Middle frontal gyrus (tissue), 1 donor: ENCODE measurements at regions not wholly inside any gene's neighbourhood (a gene's known extent, or its start where the extent isn't known, plus 50 kb on each side); places are given as distances from the start of the nearest gene placed in this dataset.

Experiments used
- DNase-seq: peaks from one replicate; pipeline ENCODE4 v3.0.0-alpha.2; 2015; ENCODE audit warnings: low spot score; ENCODE audit errors: extremely low spot score

DNA sequence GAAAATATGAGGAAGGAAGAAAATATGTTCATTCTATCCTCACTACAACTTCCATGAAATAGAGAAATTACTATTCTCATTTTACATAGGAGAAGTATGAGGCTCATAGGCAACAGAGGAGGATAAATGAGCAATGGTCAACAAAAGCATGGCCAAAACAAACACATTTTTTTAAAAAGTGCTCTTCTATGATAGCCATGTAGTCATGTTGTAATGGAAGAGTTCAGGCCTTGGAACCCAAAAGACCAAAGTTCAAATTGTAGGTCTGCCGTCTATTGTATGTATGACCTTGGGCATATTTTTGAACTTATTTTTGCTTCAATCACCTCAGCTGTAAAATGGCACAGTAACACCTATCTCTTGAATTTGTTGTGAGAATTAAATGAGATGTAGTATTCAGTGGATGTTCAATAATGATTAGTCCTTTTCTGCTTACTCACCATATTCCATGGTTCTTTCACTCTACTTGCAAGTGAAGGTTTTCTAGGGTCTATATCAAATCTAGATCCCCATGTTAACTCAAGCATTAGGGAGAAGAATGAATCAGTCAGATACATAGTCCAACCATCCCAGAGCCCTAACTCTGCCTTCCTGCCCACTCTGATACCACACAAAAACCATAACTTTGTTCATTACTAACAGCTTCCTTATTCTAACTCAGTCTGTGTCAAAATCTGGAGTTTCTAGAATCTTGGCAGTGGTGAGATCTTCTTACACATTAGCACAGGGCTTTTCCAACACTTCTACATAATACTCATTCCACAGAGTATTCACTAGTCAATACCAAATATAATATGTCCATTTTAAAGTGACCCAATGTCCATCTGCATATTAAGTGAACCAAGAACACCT is 353.2 kb downstream of the PLPP3 start:
- DNase-seq, result no peak

DNA sequence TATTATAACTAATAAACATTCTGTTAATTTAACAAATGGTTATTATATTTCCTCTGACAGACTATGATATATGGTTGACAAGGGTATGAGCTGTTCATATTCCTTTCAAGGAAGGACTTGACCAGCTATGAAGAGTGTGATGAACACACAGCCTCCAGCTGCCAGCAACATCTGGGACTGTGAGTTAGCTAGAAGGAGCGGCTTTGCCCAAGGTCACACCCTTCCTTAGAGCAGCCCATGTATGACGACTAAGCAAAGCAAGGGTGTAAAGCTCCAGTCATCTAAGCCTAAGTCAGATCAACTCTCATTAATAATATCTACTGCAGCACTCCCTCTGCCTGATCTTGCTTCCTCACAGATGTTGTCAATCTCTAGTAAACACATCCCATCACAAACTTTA is 355.4 kb downstream of the PLPP3 start:
- DNase-seq, result no peak

DNA sequence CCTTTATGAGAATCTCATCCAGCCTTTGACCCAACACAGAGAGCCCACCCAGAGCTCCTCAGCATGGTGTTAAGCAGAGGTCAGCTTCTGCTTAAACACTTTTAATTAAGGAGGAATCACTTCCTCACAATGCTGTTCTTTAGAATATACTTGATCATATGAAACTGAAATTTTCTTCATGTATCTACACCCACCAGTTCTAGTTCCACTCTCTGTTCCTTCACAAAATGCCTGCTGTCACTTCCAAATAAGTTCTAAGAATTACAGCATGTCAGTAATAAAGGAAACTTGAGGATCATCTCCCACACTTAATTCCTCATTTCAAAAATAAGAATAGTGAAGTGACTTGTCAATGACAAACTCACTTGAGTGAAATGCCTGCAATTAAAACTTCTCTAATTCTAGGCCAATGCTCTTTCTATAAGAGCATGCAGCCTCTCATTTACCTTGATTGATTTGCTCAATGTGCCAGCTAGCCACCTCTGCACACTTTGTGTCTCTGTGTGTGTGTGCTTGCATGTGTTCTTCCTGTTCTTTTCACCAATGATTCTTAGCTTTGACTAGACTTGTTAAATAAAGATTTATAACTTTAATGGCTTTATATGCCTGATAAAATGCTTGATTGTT is 356.3 kb downstream of the PLPP3 start:
- no peak for DNase-seq

DNA sequence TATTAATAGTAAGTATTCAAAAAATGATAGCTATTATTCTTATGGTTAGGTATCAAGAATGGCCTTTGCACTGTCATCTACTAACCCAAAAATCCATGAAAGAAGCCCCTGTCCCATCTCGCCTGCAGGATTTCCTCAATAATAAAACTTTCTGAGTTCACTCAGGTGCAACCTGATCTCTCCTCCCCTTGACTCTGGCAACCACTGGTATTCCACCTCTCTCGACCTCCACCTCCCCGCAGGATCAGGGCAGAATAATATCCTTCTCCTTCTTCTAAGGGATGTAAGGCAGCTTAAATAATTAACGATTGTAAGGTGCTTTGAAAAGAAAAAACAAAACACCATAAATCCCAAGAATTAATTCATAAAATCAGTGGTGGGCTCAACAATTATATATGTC is 359.3 kb downstream of the PLPP3 start:
- no peak for DNase-seq

DNA sequence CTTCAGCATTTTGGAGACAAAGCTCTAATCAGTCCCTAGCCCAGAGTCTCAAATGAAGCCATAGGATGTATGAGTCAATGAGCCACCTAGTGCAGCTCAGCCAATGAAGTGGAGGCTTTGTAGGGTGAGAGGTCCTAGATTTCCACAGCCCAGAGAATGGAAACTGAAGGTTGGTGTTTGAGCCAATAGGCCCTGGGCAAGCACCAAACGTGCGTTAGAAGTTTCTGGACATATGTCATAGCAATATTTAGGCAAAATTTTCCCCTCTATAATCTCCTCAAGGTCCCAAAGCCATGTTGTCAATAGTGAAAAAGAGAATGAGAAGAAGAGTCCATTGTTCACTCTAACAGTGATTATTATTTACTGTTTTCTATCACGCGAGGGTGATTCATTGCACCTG is 361.3 kb downstream of the PLPP3 start:
- DNase-seq, result no peak

DNA sequence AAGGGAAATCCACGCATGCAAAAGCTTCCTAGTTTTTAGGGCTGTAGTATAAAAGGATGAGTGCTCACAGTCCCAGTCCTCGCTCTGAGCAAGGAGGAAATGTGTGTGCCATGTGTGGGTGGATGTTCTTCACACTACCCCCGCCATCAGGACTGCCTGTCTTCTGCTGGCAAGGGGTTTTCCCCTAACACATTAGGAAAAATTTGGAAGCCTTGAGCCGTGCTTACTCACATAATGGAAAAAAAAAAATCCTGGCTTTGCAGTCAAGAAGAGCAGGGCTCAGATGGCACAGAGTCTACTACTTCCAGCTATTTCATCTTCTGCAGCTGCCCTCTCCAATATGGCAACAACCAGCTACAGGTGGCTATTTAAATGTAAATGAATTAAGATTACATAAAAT is 363.1 kb downstream of the PLPP3 start:
- peak; percentile 42 for DNase-seq

DNA sequence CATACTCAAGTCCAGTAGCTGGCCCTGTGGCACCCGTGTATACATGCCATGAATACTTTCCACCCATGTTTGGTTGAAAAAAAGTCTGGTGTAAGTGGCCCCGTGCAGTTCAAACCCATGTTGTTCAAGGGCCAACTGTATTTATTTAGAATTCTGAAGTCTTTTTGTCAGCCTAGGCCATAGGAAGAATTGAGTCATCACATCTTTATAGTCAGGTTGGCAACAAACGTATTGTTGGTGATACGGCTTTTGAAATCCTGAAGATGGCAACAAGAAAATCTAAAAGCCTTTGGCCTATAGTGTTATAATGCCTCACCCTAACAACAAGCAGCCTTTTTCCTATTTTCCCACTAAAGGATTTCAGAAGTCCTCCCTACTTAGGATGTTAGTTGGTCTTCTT is 363.6 kb downstream of the PLPP3 start:
- DNase-seq, result no peak

DNA sequence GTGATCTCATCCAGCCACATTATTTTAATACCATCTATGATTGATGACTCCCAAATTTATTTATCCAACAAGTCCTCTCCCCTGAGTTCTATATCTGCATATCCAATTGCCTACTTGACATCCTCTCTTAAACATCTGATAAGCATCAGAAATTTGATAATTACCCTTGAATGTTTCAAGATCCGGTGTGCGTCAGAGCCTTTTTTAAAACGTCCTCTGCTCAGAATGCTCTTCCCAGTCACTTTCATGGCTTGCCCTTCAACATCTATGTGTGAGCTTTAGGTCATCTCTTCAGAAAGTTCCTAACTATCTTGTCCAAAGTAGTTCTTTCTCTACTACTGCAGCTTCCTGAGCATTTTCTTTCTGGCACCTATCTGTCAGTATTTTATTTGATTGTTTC is 364.3 kb downstream of the PLPP3 start:
- no peak for DNase-seq

DNA sequence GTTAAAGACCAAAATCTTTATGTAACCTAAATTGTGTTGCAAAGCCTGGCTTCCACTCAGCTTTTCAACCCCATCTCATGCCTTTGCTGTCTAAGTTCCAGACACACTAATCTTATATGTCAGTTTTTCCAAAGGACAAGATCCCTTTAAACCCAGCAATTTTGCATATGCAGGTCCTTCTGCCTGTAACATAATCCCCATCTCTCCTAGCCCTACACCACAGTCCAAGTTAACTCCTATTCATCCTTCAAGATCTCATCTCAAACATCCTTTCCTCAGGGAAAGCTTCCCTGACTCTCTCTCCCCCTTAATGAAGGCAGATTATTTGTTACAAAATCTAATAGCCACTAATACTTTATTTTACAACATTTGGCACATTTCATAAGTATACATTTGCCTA is 366.3 kb downstream of the PLPP3 start:
- no peak for DNase-seq

DNA sequence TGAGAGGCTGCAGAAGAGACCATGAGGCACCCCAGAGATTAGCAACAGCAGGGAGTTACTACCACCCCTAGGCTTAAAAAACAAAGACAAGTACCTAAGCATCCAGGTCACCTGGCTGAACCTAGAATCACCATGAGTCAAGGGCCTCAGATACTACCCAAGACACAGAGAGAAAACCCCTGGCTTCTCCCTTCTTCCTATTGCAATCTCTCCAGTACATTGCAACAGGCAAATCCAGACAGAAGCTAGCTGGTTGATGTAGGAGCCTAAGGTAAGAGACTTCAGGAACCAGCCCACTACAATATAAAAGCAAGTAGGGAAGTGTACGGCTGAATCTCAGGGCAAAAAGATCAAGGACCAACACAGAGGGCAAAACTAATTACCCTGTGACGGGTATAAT is 367.2 kb downstream of the PLPP3 start:
- no peak for DNase-seq

DNA sequence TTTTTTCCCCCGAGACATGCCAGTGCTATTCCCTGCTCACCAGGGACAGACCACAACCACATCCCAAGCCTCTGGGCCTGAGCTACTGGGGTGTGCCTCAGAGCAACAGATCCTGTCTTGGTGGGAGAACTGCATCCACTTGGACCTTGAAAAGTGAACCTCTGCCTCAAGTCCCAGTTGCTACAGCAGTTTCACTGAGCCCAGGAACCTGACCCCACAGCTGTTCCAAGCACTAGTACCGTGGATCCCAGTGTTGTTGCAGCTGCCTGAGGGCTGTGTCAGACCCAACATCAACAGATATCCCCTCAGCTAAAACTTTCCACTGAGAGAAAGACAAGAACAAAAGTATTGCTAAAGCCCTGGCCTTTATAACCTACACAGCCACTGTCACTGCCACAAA is 373.0 kb downstream of the PLPP3 start:
- DNase-seq, result no peak

DNA sequence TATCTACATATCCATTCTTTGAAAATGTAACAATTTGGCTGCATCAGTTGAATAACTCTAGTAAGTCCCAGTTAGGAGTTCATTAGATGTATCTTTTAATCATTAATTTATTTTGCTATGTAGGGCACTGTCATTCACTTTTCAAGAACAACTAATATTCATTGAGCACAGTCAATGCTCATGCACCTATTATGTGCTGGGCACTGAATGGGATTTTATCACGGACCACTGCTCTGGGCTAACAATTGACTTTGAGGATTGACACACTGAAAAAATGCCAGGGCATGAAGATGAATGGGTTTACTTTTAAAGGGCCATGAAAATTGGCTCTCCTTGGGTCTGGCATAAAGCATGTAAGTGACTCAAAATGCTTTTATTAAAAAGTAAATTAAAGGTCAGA is 375.2 kb downstream of the PLPP3 start:
- DNase-seq, result no peak

DNA sequence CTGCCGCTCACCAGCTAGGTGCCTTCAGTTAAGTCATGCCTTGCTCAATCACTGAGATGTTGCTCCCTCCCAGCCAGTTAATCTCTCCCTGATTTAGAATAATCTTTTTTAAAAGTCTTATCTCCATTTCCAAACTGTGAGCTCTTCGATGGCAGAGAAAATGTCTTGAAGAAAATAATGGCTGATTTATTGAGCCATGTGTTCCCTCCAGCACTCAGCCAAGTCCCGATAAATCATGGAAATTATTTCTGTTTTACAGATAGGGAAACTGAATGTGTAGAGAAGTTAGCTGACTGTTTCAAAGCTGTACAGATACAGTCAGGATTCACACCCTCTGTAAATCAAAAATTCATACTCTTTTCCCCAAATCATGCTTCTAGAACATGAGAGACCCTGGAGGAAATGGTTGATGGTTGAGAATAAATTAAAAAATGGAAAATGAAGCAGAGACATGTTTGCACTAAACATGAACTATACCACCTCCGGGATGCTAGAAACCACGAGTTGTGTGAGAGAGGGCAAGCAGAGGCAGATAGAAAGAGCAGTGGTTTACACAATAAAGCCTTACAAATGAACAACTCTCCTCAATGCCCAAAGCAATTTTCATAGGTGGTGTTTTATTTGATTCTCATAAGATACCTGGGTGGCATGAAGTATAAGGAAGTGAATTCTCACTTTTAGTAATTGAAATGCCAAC is 376.4 kb downstream of the PLPP3 start:
- DNase-seq, result no peak

DNA sequence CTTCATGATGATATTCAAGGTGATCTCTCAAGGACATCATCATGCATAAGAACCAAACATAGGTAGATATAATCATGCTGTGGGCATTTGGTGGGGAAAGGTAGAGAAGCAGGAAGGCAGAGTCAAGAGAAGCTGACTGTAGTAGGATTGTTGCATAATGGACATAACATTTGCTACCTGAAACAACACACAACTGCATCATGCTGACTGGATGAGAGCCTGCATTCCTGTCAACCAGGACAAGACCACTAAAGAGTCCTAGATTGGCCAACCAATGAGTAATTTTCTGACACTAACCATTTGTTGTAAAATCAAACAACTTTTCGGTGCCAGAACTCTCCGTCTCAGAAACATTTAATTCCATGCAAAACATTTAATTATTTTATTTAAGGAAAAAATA is 377.2 kb downstream of the PLPP3 start:
- no peak for DNase-seq

DNA sequence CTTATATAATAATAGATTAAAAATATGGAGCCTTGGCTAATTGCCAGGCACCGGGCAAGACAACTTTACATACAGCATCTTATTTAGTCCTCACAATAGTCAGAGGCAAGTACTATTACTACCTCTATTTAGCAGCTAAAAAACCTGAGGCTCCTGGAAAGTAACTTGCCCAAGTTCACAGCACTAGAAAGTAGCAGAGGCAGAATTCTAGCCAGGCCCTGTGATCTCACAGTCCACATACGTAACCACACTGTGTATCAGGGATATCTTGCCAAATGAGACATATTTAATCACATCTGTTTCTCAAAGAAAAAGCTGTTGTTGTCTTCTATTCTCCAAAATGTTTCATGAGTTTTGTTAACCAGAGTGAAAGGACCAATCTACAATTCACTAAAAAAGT is 378.5 kb downstream of the PLPP3 start:
- DNase-seq, result no peak

DNA sequence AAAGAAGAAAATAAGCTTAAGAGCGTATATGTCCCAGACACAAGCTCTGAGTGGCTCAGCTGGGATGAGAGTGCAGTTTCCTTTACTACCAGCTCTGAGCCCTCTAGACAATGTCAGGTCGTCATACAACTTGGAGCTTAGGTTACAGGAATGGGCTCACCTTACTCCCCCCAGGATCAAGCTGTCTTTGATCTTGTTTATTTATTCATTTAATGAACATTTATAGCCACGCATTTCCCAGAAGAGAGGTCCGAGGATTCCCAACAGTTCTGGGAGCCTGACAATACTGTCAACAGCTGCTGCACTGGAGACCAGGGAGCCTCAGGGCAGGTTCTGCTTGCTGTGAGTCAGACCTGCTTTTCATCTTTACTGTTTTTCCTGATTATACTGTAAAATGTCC is 378.9 kb downstream of the PLPP3 start:
- no peak for DNase-seq

DNA sequence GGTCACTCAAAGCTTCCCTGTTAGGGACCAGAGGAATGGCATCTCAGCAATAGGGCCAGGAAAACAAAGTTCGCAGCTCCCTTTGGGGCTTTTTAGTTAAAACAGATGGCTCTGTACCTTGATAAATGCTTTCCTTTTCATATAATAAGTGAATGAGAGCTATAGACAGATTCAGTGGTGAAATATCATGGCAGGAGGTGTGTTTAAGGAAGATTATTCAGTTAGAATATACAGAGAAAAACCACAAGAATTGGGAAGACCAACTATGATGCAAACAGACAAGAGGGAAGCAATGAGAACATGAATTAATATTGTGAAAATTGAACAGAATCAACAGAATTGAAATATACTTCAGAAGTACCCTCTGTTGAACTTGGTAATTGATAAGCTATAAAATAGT is 379.4 kb downstream of the PLPP3 start:
- no peak for DNase-seq

DNA sequence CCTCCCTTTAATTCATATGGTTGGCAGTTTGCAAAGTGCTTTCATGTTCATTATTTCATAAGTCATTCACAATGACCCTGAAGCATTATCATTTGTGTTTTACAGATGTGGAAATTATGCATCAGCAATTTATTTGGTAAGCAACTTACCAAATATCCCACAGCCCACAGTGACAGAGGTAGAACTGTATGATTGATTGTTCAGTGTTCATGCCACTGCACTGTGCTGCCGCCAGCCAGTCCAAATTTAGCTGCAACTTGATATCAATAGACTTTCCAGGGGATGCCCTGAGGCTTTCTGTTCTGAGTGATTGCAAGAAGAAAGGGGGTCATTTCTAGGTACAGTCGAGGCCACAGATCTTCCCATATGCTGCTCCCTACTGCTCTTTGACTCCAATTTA is 380.3 kb downstream of the PLPP3 start:
- DNase-seq, result no peak

DNA sequence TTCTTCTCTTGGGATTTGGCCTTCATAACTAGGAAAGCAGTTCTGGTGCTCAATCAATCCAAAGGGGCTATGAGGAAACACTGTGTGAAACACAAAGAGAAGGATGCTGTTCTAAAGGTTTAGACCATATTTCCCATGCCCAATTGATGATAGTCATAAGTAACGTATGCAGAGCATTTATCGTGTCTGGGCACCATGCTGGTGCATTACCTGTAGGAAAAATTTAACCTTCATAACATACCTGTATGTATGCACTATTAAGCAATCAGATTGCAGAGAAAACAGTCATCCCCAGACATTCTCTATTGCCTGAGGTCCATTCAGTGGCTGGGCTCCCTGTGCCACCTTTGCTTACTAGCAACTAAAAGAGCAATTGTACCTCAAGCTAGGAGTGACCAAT is 381.4 kb downstream of the PLPP3 start:
- no peak for DNase-seq

DNA sequence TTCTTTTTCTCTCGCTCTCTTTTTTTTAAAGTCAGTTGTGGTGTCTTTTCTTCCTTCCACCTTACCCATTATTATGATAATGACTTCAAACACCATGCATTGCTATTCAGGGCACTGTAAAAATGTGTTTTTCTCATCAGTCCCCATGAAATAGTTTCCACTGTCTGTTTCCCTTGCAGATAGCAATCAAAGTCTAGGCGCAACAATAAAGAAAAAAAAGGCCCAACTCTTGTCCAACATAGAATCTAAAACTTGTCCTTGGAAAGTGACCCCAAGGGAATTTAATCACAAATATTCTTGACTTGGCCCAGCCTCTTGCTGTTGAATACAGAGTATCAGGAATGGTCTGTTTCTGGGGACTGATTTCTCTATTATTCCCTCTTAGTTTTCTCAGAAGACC is 382.5 kb downstream of the PLPP3 start:
- DNase-seq, result no peak

DNA sequence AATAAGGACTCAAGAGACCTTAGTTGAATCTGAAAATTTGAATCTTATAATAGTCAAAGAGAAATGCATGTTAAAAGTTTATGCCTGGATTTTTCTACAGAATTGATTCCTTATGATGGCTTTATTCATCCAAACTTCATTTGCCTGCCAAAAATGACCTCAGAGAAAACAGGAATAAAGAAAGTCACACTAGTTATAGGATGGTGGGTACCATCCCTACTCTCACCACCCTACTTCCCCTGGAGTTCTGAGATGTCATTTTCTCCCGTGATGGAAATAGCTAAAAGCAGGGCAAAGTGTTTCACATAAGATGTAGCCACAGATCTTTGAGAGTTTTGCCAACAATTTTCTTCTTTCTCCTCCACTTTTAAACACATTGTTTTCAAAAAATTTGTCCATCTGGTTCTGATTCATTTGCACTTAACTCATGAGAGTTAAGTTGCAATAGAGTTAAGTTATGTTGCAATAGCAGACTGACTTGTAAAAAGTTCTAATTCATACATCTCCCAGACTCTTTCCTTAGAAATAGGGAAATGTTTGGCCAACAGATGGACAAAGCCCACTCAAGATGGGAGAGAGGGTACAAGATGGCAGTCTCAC is 384.6 kb downstream of the PLPP3 start:
- DNase-seq, result no peak

DNA sequence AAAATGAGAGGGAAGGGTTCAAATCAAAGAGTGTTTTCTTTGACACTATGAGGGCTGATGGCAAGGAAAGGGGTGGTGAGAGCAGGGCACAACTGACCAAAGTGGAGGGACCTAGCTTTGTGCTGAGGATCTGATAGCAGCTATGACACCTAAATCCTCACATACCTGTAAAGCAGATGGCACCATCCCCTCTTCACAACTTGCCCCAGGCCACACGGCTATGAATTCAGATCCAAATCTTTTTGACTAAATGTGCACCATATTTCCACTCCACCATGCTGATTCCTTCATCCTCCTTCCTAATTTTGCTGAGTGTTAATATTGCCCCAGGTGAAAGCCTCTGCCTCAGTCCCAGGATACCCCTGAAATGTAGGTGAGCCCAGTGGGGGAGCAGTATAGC is 385.7 kb downstream of the PLPP3 start:
- DNase-seq, result no peak
